ENCODE measurements at regions not wholly inside any gene's neighbourhood (a gene's known extent, or its start where the extent isn't known, plus 50 kb on each side); places are given as distances from the start of the nearest gene placed in this dataset.
"Not testable (repeated sequence)": the region's sequence is repeated elsewhere in the genome, so short reads cannot be mapped to it uniquely, and the experiment has no call there.

GRCh38 chr7:125258876-125259417 is 329.3 kb upstream of the POT1 start:
- H3K9me3 Mint-ChIP-seq = peaks cover 2 to 10% (median 4%) of the 10 kb centered on the region in 5 donors
- H3K4me3 Mint-ChIP-seq; H3K4me3 ChIP-seq (ENCODE audit: low read length); H3K4me1 ChIP-seq (ENCODE audit: insufficient read depth, low read length); POLR2A ChIA-PET; H3K9me3 ChIP-seq (ENCODE audit: low read length); H3K27ac ChIP-seq (ENCODE audit: low read depth, low read length); DNase-seq; H3K4me1 Mint-ChIP-seq; H3K36me3 ChIP-seq (ENCODE audit: insufficient read depth, low read length); H3K27me3 ChIP-seq (ENCODE audit: insufficient read depth, low read length, poor library complexity, severe bottlenecking); CTCF ChIA-PET; H3K27me3 Mint-ChIP-seq; H3K36me3 Mint-ChIP-seq; H3K27ac Mint-ChIP-seq: not testable (repeated sequence)

DNA sequence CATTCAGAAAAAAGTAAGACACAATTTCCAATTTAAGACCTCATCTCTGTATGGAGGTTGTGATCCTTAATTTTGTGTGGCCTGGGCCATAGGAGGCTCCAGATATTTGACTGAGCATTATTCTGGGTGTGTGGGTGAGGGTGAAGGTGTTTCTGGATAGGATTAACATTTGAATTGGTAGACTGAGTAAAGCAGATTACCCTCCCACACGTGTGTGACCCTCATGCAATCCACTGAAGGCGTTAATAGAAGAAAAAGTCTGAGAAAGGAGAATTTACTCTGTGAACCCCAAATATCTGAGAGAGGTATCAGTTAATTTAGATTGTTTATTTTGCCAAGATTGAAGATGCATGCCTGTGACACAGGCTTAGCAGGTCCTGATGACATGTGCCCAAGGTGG is 328.0 kb upstream of the POT1 start:
- Mint-ChIP-seq H3K9me3 (peaks cover 0 to 7% (median 2%) of the 10 kb centered on the region in 5 donors), H3K27me3 (no peaks in the 10 kb centered on the region), H3K36me3 (no peaks in the 10 kb centered on the region), H3K27ac (no peak overlapping the region), H3K4me1 (no peaks in the 10 kb centered on the region), H3K4me3 (no peak overlapping the region)
- H3K4me1 ChIP-seq (ENCODE audit: insufficient read depth, low read length) = no peaks in the 10 kb centered on the region
- POLR2A ChIA-PET = no interaction called here
- DNase-seq = no peak
- CTCF ChIA-PET = no interaction called here
- H3K9me3 ChIP-seq (ENCODE audit: low read length) = no peaks in the 10 kb centered on the region
- no peak overlapping the region for H3K27ac ChIP-seq (ENCODE audit: low read depth, low read length)
- H3K4me3 ChIP-seq (ENCODE audit: low read length) = no peak overlapping the region
- H3K36me3 ChIP-seq (ENCODE audit: insufficient read depth, low read length) = no peaks in the 10 kb centered on the region
- no peaks in the 10 kb centered on the region for H3K27me3 ChIP-seq (ENCODE audit: insufficient read depth, low read length, poor library complexity, severe bottlenecking)

DNA sequence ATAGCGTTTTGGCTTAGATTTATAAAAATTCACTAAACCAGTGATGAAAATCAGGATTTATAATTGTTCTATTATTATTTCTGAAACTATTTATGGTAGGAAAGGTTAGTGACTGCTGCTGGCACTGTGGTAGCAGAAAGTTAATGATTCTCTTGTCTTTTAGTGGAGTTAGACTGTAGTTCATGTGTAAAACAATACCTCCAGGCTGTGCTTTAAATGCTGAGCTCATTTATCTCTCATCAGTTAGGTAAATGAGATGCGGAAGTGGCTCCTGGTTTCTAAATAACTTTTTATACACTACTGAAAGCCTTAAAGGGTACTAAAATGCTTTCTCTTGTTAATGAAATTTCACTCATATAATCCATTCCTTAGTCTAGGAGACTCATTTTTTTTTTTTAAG is 326.8 kb upstream of the POT1 start:
- H3K4me3 ChIP-seq (ENCODE audit: low read length) = no peak overlapping the region
- Mint-ChIP-seq H3K27ac (no peak overlapping the region), H3K27me3 (no peaks in the 10 kb centered on the region), H3K4me1 (no peaks in the 10 kb centered on the region), H3K36me3 (no peaks in the 10 kb centered on the region), H3K4me3 (no peak overlapping the region), H3K9me3 (peaks cover 2 to 5% (median 5%) of the 10 kb centered on the region in 5 donors)
- H3K9me3 ChIP-seq (ENCODE audit: low read length) = no peaks in the 10 kb centered on the region
- ChIA-PET CTCF (no interaction called here), POLR2A (no interaction called here)
- no peaks in the 10 kb centered on the region for H3K36me3 ChIP-seq (ENCODE audit: insufficient read depth, low read length)
- no peak for DNase-seq
- no peaks in the 10 kb centered on the region for H3K4me1 ChIP-seq (ENCODE audit: insufficient read depth, low read length)
- no peak overlapping the region for H3K27ac ChIP-seq (ENCODE audit: low read depth, low read length)
- no peaks in the 10 kb centered on the region for H3K27me3 ChIP-seq (ENCODE audit: insufficient read depth, low read length, poor library complexity, severe bottlenecking)

DNA sequence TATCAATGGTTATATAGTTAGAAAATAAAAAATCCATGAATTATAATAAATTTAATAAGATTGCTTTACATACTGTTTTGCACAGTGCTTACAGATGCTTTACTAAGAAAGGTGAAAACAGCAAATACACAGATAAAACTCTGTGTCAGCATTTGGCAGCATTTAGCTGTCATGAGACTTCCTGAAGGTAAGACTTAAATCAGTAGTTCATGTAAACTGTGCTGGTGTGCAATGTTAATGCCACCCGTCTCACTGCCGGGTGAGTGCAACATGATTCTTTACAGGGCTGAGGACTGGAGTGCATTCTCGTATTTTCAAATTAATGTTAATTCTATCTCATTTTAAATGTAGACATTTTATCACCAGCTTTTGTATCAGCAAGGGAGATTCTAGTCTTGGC is 326.2 kb upstream of the POT1 start:
- no peaks in the 10 kb centered on the region for H3K27me3 ChIP-seq (ENCODE audit: insufficient read depth, low read length, poor library complexity, severe bottlenecking)
- Mint-ChIP-seq H3K27ac (no peak overlapping the region), H3K36me3 (no peaks in the 10 kb centered on the region), H3K27me3 (no peaks in the 10 kb centered on the region), H3K4me3 (no peak overlapping the region), H3K9me3 (peaks cover 0 to 5% (median 5%) of the 10 kb centered on the region in 5 donors), H3K4me1 (no peaks in the 10 kb centered on the region)
- no peak overlapping the region for H3K27ac ChIP-seq (ENCODE audit: low read depth, low read length)
- no peaks in the 10 kb centered on the region for H3K9me3 ChIP-seq (ENCODE audit: low read length)
- ChIA-PET POLR2A (no interaction called here), CTCF (no interaction called here)
- H3K4me1 ChIP-seq (ENCODE audit: insufficient read depth, low read length) = no peaks in the 10 kb centered on the region
- no peak for DNase-seq
- H3K36me3 ChIP-seq (ENCODE audit: insufficient read depth, low read length) = no peaks in the 10 kb centered on the region
- no peak overlapping the region for H3K4me3 ChIP-seq (ENCODE audit: low read length)

DNA sequence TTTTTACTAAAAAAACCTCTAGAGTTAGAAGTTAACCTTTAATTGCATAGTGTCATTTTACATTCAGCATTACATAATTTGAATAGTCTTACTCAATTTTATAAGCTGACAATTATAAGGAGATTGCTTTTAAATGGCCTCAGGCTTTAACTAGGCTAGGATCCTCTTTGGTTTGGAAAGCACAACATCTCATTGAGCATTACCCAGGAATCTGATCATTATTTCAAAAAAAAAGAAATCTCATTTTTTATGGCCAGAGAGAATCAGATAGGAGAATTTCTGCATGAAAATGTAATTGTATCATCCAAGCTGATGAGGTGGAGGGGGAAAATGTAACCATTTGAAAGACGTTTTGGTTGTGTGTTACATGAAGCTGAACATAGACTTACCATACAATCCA is 324.9 kb upstream of the POT1 start:
- no peaks in the 10 kb centered on the region for H3K27me3 ChIP-seq (ENCODE audit: insufficient read depth, low read length, poor library complexity, severe bottlenecking)
- peaks cover 0 to 6% (median 5%) of the 10 kb centered on the region in 5 donors for H3K9me3 Mint-ChIP-seq
- no peak for DNase-seq
- H3K36me3 Mint-ChIP-seq = no peaks in the 10 kb centered on the region
- H3K9me3 ChIP-seq (ENCODE audit: low read length) = no peaks in the 10 kb centered on the region
- POLR2A ChIA-PET = no interaction called here
- H3K4me3 Mint-ChIP-seq = no peak overlapping the region
- no peaks in the 10 kb centered on the region for H3K4me1 ChIP-seq (ENCODE audit: insufficient read depth, low read length)
- no peaks in the 10 kb centered on the region for H3K27me3 Mint-ChIP-seq
- no peaks in the 10 kb centered on the region for H3K4me1 Mint-ChIP-seq
- H3K27ac Mint-ChIP-seq = no peak overlapping the region
- CTCF ChIA-PET = no interaction called here
- no peaks in the 10 kb centered on the region for H3K36me3 ChIP-seq (ENCODE audit: insufficient read depth, low read length)
- H3K4me3 ChIP-seq (ENCODE audit: low read length) = no peak overlapping the region
- H3K27ac ChIP-seq (ENCODE audit: low read depth, low read length) = no peak overlapping the region

DNA sequence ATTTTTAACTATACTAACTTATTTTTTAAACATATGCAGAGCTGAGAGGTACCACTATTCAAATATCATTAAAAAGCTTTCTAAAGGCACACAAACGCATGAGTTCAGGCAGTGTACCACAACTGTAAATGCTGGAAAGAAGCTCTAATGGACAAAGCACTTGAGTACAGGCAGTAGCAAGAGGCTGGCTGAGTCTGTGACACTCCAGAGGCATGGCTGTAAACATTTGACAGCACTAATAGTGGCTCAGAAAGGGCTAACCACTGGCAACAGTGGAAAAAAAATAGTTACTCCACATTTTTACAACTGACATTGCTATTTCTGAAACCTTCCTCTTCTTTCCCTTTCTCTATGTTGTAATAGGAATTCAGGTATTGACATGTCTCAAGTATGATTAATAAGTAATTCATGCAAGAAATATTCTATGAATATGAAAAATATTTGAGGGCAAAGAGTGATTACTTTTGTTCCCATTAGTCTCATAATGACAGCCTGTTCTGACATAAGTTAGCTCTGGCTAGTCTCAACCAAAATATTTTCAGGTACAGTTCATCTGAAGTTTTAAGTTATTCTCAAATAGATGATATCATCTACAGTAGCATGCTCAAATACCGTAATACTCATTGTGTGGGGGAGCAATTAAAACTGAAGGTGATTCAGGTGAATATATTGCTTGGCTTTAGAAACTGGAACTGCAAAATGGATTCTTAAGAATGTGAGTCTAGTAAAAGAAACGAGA is 324.0 kb upstream of the POT1 start:
- H3K9me3 Mint-ChIP-seq = peaks cover 0 to 5% (median 3%) of the 10 kb centered on the region in 5 donors
- no peaks in the 10 kb centered on the region for H3K36me3 Mint-ChIP-seq

GRCh38 chr7:125247514-125248098 is 318.0 kb upstream of the POT1 start:
- Histone ChIP-seq H3K27me3 (ENCODE audit: insufficient read depth, low read length, poor library complexity, severe bottlenecking) (no peaks in the 10 kb centered on the region), H3K4me3 (ENCODE audit: low read length) (no peak overlapping the region), H3K9me3 (ENCODE audit: low read length) (no peaks in the 10 kb centered on the region), H3K27ac (ENCODE audit: low read depth, low read length) (no peak overlapping the region), H3K4me1 (ENCODE audit: insufficient read depth, low read length) (no peaks in the 10 kb centered on the region), H3K36me3 (ENCODE audit: insufficient read depth, low read length) (no peaks in the 10 kb centered on the region)
- DNase-seq = no peak
- Mint-ChIP-seq H3K9me3 (peaks cover 0 to 9% (median 2%) of the 10 kb centered on the region in 5 donors), H3K36me3 (no peaks in the 10 kb centered on the region), H3K4me1 (no peaks in the 10 kb centered on the region), H3K27ac (no peak overlapping the region), H3K27me3 (no peaks in the 10 kb centered on the region), H3K4me3 (no peak overlapping the region)
- CTCF ChIA-PET = no interaction called here
- POLR2A ChIA-PET = no interaction called here

More for the DNA sequence above, 324.0 kb upstream of the POT1 start:
- Histone ChIP-seq H3K9me3 (ENCODE audit: low read length) (no peaks in the 10 kb centered on the region), H3K27ac (ENCODE audit: low read depth, low read length) (no peak overlapping the region), H3K27me3 (ENCODE audit: insufficient read depth, low read length, poor library complexity, severe bottlenecking) (no peaks in the 10 kb centered on the region), H3K36me3 (ENCODE audit: insufficient read depth, low read length) (no peaks in the 10 kb centered on the region), H3K4me1 (ENCODE audit: insufficient read depth, low read length) (no peaks in the 10 kb centered on the region), H3K4me3 (ENCODE audit: low read length) (no peak overlapping the region)
- no peaks in the 10 kb centered on the region for H3K27me3 Mint-ChIP-seq
- CTCF ChIA-PET = no interaction called here
- POLR2A ChIA-PET = no interaction called here
- no peaks in the 10 kb centered on the region for H3K4me1 Mint-ChIP-seq
- H3K27ac Mint-ChIP-seq = no peak overlapping the region
- H3K4me3 Mint-ChIP-seq = no peak overlapping the region
- DNase-seq = no peak

- H3K27ac Mint-ChIP-seq = no peak overlapping the region
- DNase-seq = no peak
- ChIA-PET POLR2A (no interaction called here), CTCF (no interaction called here)
- no peaks in the 10 kb centered on the region for H3K36me3 ChIP-seq (ENCODE audit: insufficient read depth, low read length)
- no peak overlapping the region for H3K27ac ChIP-seq (ENCODE audit: low read depth, low read length)
- no peaks in the 10 kb centered on the region for H3K27me3 ChIP-seq (ENCODE audit: insufficient read depth, low read length, poor library complexity, severe bottlenecking)
- H3K4me3 Mint-ChIP-seq = no peak overlapping the region
- H3K4me1 ChIP-seq (ENCODE audit: insufficient read depth, low read length) = no peaks in the 10 kb centered on the region
- H3K4me1 Mint-ChIP-seq = no peaks in the 10 kb centered on the region
- H3K4me3 ChIP-seq (ENCODE audit: low read length) = no peak overlapping the region
- no peaks in the 10 kb centered on the region for H3K27me3 Mint-ChIP-seq
- peaks cover 0 to 4% (median 2%) of the 10 kb centered on the region in 5 donors for H3K9me3 Mint-ChIP-seq
- H3K9me3 ChIP-seq (ENCODE audit: low read length) = no peaks in the 10 kb centered on the region
- H3K36me3 Mint-ChIP-seq = no peaks in the 10 kb centered on the region
Observed at GRCh38 chr7:125246706-125247105, 317.1 kb upstream of the POT1 start.
